Large intestine (tissue), 3 donors: ENCODE measurements at regions not wholly inside any gene's neighbourhood (a gene's known extent, or its start where the extent isn't known, plus 50 kb on each side); places are given as distances from the start of the nearest gene placed in this dataset.

Source experiments
- DNase-seq, 2 donors: peaks; one replicate each; pipeline versions ENCODE4 v3.0.0 to v3.0.0-alpha.2; 2013
- H3K27ac ChIP-seq: one replicate; pipeline ENCODE4 v1.5.1; 2013; ENCODE audit warnings: low read length
- H3K27me3 ChIP-seq: 2 replicates; pipeline ENCODE4 v1.6.1; 2013; ENCODE audit warnings: low read length; ENCODE audit not compliant: control insufficient read depth, insufficient read depth
- H3K36me3 ChIP-seq: 2 replicates; pipeline ENCODE4 v1.6.1; 2013; ENCODE audit warnings: low read length; ENCODE audit not compliant: control insufficient read depth, insufficient read depth
- H3K4me1 ChIP-seq: one replicate; pipeline ENCODE4 v1.6.1; 2013; ENCODE audit warnings: low read length; ENCODE audit not compliant: control insufficient read depth, insufficient read depth
- H3K4me3 ChIP-seq: one replicate; pipeline ENCODE4 v1.5.1; 2013; ENCODE audit warnings: low read length
- H3K9me3 ChIP-seq: one replicate; pipeline ENCODE4 v1.6.1; 2013; ENCODE audit warnings: mild to moderate bottlenecking, low read depth, low read length, moderate library complexity; ENCODE audit not compliant: control insufficient read depth
- WGBS: methylation state at CpG from one replicate; pipeline ENCODE4 v1.1.5; 2013; ENCODE audit warnings: low lambda C conversion rate; ENCODE audit not compliant: insufficient coverage; 5-methylcytosine and 5-hydroxymethylcytosine counted together

- WGBS: 60% methylated on average over 3 of the region's 7 CpGs
- Histone ChIP-seq H3K4me3 (no peak overlapping the region), H3K27ac (no peak overlapping the region), H3K9me3 (no peaks in the 10 kb centered on the region), H3K4me1 (no peaks in the 10 kb centered on the region), H3K36me3 (no peaks in the 10 kb centered on the region), H3K27me3 (no peaks in the 10 kb centered on the region)
- no peak for DNase-seq
Measured at GRCh38 chr16:17691106-17691898, 220.5 kb upstream of the XYLT1 start.

- Histone ChIP-seq H3K27me3 (no peaks in the 10 kb centered on the region), H3K4me1 (no peaks in the 10 kb centered on the region), H3K27ac (no peak overlapping the region), H3K4me3 (no peak overlapping the region), H3K9me3 (no peaks in the 10 kb centered on the region), H3K36me3 (no peaks in the 10 kb centered on the region)
- DNase-seq: no peak
Measured at GRCh38 chr16:17685447-17685846, 214.7 kb upstream of the XYLT1 start.

- no peak overlapping the region for H3K4me3 ChIP-seq
- DNase-seq: no peak
- H3K4me1 ChIP-seq: no peaks in the 10 kb centered on the region
- no peaks in the 10 kb centered on the region for H3K36me3 ChIP-seq
- no peaks in the 10 kb centered on the region for H3K27me3 ChIP-seq
- WGBS: 100% methylated on average over 2 of the region's 3 CpGs
- H3K27ac ChIP-seq: no peak overlapping the region
- H3K9me3 ChIP-seq: no peaks in the 10 kb centered on the region
Measured at GRCh38 chr16:17683281-17683680, 212.5 kb upstream of the XYLT1 start.

- no peaks in the 10 kb centered on the region for H3K27me3 ChIP-seq
- H3K9me3 ChIP-seq: no peaks in the 10 kb centered on the region
- no peaks in the 10 kb centered on the region for H3K4me1 ChIP-seq
- no peak for DNase-seq
- no peak overlapping the region for H3K27ac ChIP-seq
- WGBS: no CpG with 5 or more reads among the region's 3 CpGs
- H3K4me3 ChIP-seq: no peak overlapping the region
- no peaks in the 10 kb centered on the region for H3K36me3 ChIP-seq
Measured at GRCh38 chr16:17676171-17676570, 205.4 kb upstream of the XYLT1 start.

GRCh38 chr16:17668386-17668785 is 197.6 kb upstream of the XYLT1 start:
- Histone ChIP-seq H3K27ac (no peak overlapping the region), H3K27me3 (no peaks in the 10 kb centered on the region), H3K4me3 (no peak overlapping the region), H3K9me3 (no peaks in the 10 kb centered on the region), H3K4me1 (no peaks in the 10 kb centered on the region), H3K36me3 (no peaks in the 10 kb centered on the region)
- no CpG with 5 or more reads among the region's 3 CpGs for WGBS
- DNase-seq: no peak

- no peak overlapping the region for H3K27ac ChIP-seq
- H3K4me3 ChIP-seq: no peak overlapping the region
- H3K4me1 ChIP-seq: no peaks in the 10 kb centered on the region
- no peaks in the 10 kb centered on the region for H3K27me3 ChIP-seq
- H3K9me3 ChIP-seq: no peaks in the 10 kb centered on the region
- WGBS: no CpG with 5 or more reads among the region's 3 CpGs
- no peaks in the 10 kb centered on the region for H3K36me3 ChIP-seq
- no peak for DNase-seq
Measured at GRCh38 chr16:17666293-17666692, 195.5 kb upstream of the XYLT1 start.

- WGBS: 29% methylated on average over 2 of the region's 3 CpGs
- Histone ChIP-seq H3K4me3 (no peak overlapping the region), H3K4me1 (no peaks in the 10 kb centered on the region), H3K36me3 (no peaks in the 10 kb centered on the region), H3K27ac (no peak overlapping the region), H3K9me3 (no peaks in the 10 kb centered on the region), H3K27me3 (peaks cover 2% of the 10 kb centered on the region)
- no peak for DNase-seq
Measured at GRCh38 chr16:17658881-17659280, 188.1 kb upstream of the XYLT1 start.

GRCh38 chr16:17657045-17657444 is 186.3 kb upstream of the XYLT1 start:
- no peak overlapping the region for H3K4me3 ChIP-seq
- H3K4me1 ChIP-seq: no peaks in the 10 kb centered on the region
- 0% methylated on average over 1 of the region's 7 CpGs for WGBS
- H3K9me3 ChIP-seq: no peaks in the 10 kb centered on the region
- H3K27ac ChIP-seq: no peak overlapping the region
- no peak for DNase-seq
- H3K27me3 ChIP-seq: peaks cover 2% of the 10 kb centered on the region
- H3K36me3 ChIP-seq: no peaks in the 10 kb centered on the region

GRCh38 chr16:17654571-17654970 is 183.8 kb upstream of the XYLT1 start:
- Histone ChIP-seq H3K27me3 (peaks cover 2% of the 10 kb centered on the region), H3K36me3 (no peaks in the 10 kb centered on the region), H3K9me3 (no peaks in the 10 kb centered on the region), H3K27ac (no peak overlapping the region), H3K4me3 (no peak overlapping the region), H3K4me1 (no peaks in the 10 kb centered on the region)
- DNase-seq: no peak
- WGBS: no CpG with 5 or more reads among the region's 4 CpGs

- Histone ChIP-seq H3K9me3 (no peaks in the 10 kb centered on the region), H3K4me3 (no peak overlapping the region), H3K27ac (no peak overlapping the region), H3K36me3 (no peaks in the 10 kb centered on the region), H3K27me3 (peaks cover 2% of the 10 kb centered on the region), H3K4me1 (no peaks in the 10 kb centered on the region)
- no peak for DNase-seq
- 72% methylated on average over 2 of the region's 4 CpGs for WGBS
Measured at GRCh38 chr16:17654142-17654541, 183.4 kb upstream of the XYLT1 start.
